Right lobe of liver (tissue), 6 donors: ENCODE measurements at regions not wholly inside any gene's neighbourhood (a gene's known extent, or its start where the extent isn't known, plus 50 kb on each side); places are given as distances from the start of the nearest gene placed in this dataset.

Experiments used
- ATAC-seq, 4 donors: fragments of 200-7000 bp; cut with Tn5 transposase; one replicate each; pipeline ENCODE4 v1.9.1; 2020; ENCODE audit warnings: mild to moderate bottlenecking in 4 of 4, moderate library complexity in 4 of 4
- DNase-seq, 3 donors: peaks; one replicate each; pipeline ENCODE4 v3.0.0-alpha.2; 2020
- H3K27ac ChIP-seq, 3 donors: fragments of 200-600 bp; one replicate each; pipeline ENCODE4 v1.8.0; 2022
- H3K27me3 ChIP-seq, 2 donors: fragments of 200-600 bp; one replicate each; pipeline ENCODE4 v1.8.0; 2022
- H3K36me3 ChIP-seq, 4 donors: fragments of 200-600 bp; sonication (generic) in 1 of 4; one replicate each; pipeline versions ENCODE4 v1.5.1 to v1.8.0; 2017 to 2022; ENCODE audit warnings: control low read depth in 1 of 4
- H3K4me1 ChIP-seq, 4 donors: fragments of 200-600 bp; sonication (generic) in 1 of 4; one replicate each; pipeline versions ENCODE4 v1.5.1 to v1.8.0; 2017 to 2022; ENCODE audit warnings: control low read depth in 1 of 4
- H3K4me3 ChIP-seq, 3 donors: fragments of 200-600 bp; one replicate each; pipeline ENCODE4 v1.8.0; 2022
- H3K9me3 ChIP-seq, 4 donors: fragments of 200-600 bp; sonication (generic) in 1 of 4; one replicate each; pipeline versions ENCODE4 v1.5.1 to v1.8.0; 2017 to 2022; ENCODE audit warnings: control low read depth in 1 of 4
- CTCF ChIP-seq, 4 donors: fragments of 200-600 bp in 3 of 4; fragments of 450-650 bp in 1 of 4; IDR thresholded peaks; one replicate each; pipeline versions ENCODE4 v1.5.1 to v1.8.0; 2016 to 2022; ENCODE audit warnings: antibody characterized with exemption in 4 of 4, mild to moderate bottlenecking in 2 of 4
- POLR2A ChIP-seq: fragments of 450-650 bp; IDR thresholded peaks from one replicate; pipeline ENCODE4 v1.6.1; 2017; ENCODE audit warnings: antibody characterized with exemption, mild to moderate bottlenecking
- WGBS: methylation state at CpG from one replicate; pipeline ENCODE4 v1.1.6; 2018; ENCODE audit warnings: low coverage, low lambda C conversion rate; ENCODE audit not compliant: insufficient coverage; ENCODE audit errors: missing lambda C conversion rate; 5-methylcytosine and 5-hydroxymethylcytosine counted together
- intact Hi-C, 2 donors: fragments of 100-400 bp; cut with DNase I; formaldehyde crosslinking; loops; one replicate each; pipeline versions ENCODE4 v1.11.2 to v1.14.1; 2022
- donor health status: DM: no; HTN: yes; CAD: no.
- donor health status: DM: no; HTN: no; CAD: no.
- donor health status: DM: no; HTN: no; CAD: no.
- donor health status: DM: no; HTN: yes; CAD: no.
- donor health status: DM: no; HTN: yes; CAD: no.

GRCh38 chr18:22517356-22517755 lies 99.6 kb upstream of the CTAGE1 start:
- 52% methylated on average over 2 of the region's 2 CpGs for WGBS
- Histone ChIP-seq H3K36me3 (no peaks in the 10 kb centered on the region), H3K27ac (no peak overlapping the region), H3K27me3 (no peaks in the 10 kb centered on the region), H3K9me3 (no peaks in the 10 kb centered on the region), H3K4me3 (no peak overlapping the region), H3K4me1 (no peaks in the 10 kb centered on the region)
- no peak for TF ChIP-seq CTCF (IDR thresholded peaks at IDR 0.05)
- no peak for TF ChIP-seq POLR2A
- DNase-seq: no peak
- intact Hi-C loops: no loop called here
- peak in 3 of 4 donors; percentile 26 to 59 (median 46) for ATAC-seq

- intact Hi-C loops: no loop called here
- Histone ChIP-seq H3K4me1 (peaks cover 0 to 9% (median 0%) of the 10 kb centered on the region in 4 donors), H3K27me3 (no peaks in the 10 kb centered on the region), H3K9me3 (no peaks in the 10 kb centered on the region), H3K27ac (no peak overlapping the region), H3K4me3 (no peak overlapping the region), H3K36me3 (no peaks in the 10 kb centered on the region)
- 50% methylated on average over 5 of the region's 6 CpGs for WGBS
- TF ChIP-seq POLR2A: no peak
- ATAC-seq (no peak), DNase-seq (no peak)
Observed at GRCh38 chr18:22521026-22521707, 103.5 kb upstream of the CTAGE1 start.

- 55% methylated on average over 2 of the region's 2 CpGs for WGBS
- intact Hi-C loops: no loop called here
Observed at GRCh38 chr18:22523481-22523880, 105.8 kb upstream of the CTAGE1 start.

DNA sequence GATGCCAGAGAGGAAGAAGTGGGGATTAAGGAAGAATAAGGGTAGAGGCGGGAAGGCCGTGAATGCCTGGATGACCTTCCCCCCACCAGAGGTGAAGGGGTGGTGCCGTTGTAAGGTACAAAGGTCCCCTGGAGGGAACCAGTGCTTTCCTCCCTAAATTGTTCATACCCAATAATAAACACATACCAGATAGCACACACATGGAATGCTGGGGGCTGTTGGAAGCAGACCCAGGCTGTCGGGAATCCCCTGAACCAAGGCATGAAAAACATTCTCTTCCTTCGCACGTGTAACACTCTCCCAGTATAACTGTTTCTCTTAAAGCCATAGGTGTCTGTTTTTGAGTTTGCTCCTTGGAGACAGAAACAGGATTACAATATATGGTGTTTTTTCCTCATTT lies 107.1 kb upstream of the CTAGE1 start:
- TF ChIP-seq POLR2A (no peak), CTCF (IDR thresholded peaks at IDR 0.05) (no peak)
- intact Hi-C loops: no loop called here
- DNase-seq (no peak), ATAC-seq (peak; percentile 75 to 91 (median 81))
- Histone ChIP-seq H3K4me1 (peaks cover 0 to 9% (median 0%) of the 10 kb centered on the region in 4 donors), H3K27ac (no peak overlapping the region), H3K4me3 (no peak overlapping the region), H3K36me3 (no peaks in the 10 kb centered on the region), H3K9me3 (no peaks in the 10 kb centered on the region), H3K27me3 (no peaks in the 10 kb centered on the region)
- 27% methylated on average over 6 of the region's 6 CpGs for WGBS

More at GRCh38 chr18:22523481-22523880, 105.8 kb upstream of the CTAGE1 start:
- H3K27ac ChIP-seq: no peak overlapping the region
- DNase-seq (no peak), ATAC-seq (no peak)
- no peaks in the 10 kb centered on the region for H3K27me3 ChIP-seq
- no peak overlapping the region for H3K4me3 ChIP-seq
- peaks cover 0 to 9% (median 0%) of the 10 kb centered on the region in 4 donors for H3K4me1 ChIP-seq
- H3K36me3 ChIP-seq: no peaks in the 10 kb centered on the region
- TF ChIP-seq CTCF (IDR thresholded peaks at IDR 0.05): no peak
- TF ChIP-seq POLR2A: no peak
- H3K9me3 ChIP-seq: no peaks in the 10 kb centered on the region

GRCh38 chr18:22525313-22525712 lies 107.6 kb upstream of the CTAGE1 start:
- Histone ChIP-seq H3K27ac (no peak overlapping the region), H3K4me3 (no peak overlapping the region), H3K27me3 (no peaks in the 10 kb centered on the region), H3K36me3 (no peaks in the 10 kb centered on the region), H3K9me3 (no peaks in the 10 kb centered on the region), H3K4me1 (peaks cover 0 to 9% (median 0%) of the 10 kb centered on the region in 4 donors)
- peak in 1 of 4 donors; percentile 29 for ATAC-seq
- intact Hi-C loops: no loop called here
- DNase-seq: no peak
- WGBS: 85% methylated on average over 3 of the region's 3 CpGs
- TF ChIP-seq POLR2A (no peak), CTCF (IDR thresholded peaks at IDR 0.05) (no peak)
